GM23338 (cell line): ENCODE measurements at regions not wholly inside any gene's neighbourhood (a gene's known extent, or its start where the extent isn't known, plus 50 kb on each side); places are given as distances from the start of the nearest gene placed in this dataset.

Experiments
- ATAC-seq: fragments of 200-7000 bp; cut with Tn5 transposase; 3 replicates; pipeline ENCODE4 v1.9.1; 2020
- DNase-seq: peaks from one replicate; pipeline ENCODE4 v3.0.0-alpha.2; 2015; ENCODE audit warnings: low spot score
- H2AFZ ChIP-seq: fragments of 200-600 bp; sonication (generic); 2 replicates; pipeline ENCODE4 v1.8.0; 2016; ENCODE audit warnings: antibody characterized with exemption, mild to moderate bottlenecking, moderate library complexity
- H3F3A ChIP-seq: fragments of 200-600 bp; sonication (generic); replicated peaks from 2 replicates; pipeline ENCODE4 v1.8.0; 2017; ENCODE audit warnings: antibody characterized with exemption, mixed run types, low read depth
- H3K27ac ChIP-seq: fragments of 200-600 bp; sonication (generic); 2 replicates; pipeline ENCODE4 v1.6.1; 2016; ENCODE audit warnings: low read depth
- H3K27me3 ChIP-seq: fragments of 200-600 bp; sonication (generic); 2 replicates; pipeline ENCODE4 v1.8.0; 2016; ENCODE audit warnings: mild to moderate bottlenecking, mixed run types, moderate library complexity; ENCODE audit not compliant: insufficient read depth
- H3K36me3 ChIP-seq: fragments of 200-600 bp; sonication (generic); 2 replicates; pipeline ENCODE4 v1.8.0; 2016; ENCODE audit warnings: mild to moderate bottlenecking; ENCODE audit not compliant: insufficient read depth
- H3K4me1 ChIP-seq: fragments of 200-600 bp; sonication (generic); 2 replicates; pipeline ENCODE4 v1.8.0; 2016; ENCODE audit warnings: mild to moderate bottlenecking, moderate library complexity; ENCODE audit not compliant: insufficient read depth
- H3K4me2 ChIP-seq: fragments of 200-600 bp; sonication (generic); 2 replicates; pipeline ENCODE4 v1.7.1; 2017; ENCODE audit warnings: mixed run types
- H3K4me3 ChIP-seq: fragments of 200-600 bp; sonication (generic); 2 replicates; pipeline ENCODE4 v1.6.1; 2016; ENCODE audit warnings: mixed run types
- H3K79me2 ChIP-seq: fragments of 200-600 bp; sonication (generic); replicated peaks from 2 replicates; pipeline ENCODE4 v1.8.0; 2017; ENCODE audit warnings: mild to moderate bottlenecking; ENCODE audit not compliant: insufficient read depth
- H3K9me2 ChIP-seq: fragments of 200-600 bp; sonication (generic); 2 replicates; pipeline ENCODE4 v1.8.0; 2017; ENCODE audit not compliant: insufficient read depth
- H4K20me1 ChIP-seq: fragments of 200-600 bp; sonication (generic); replicated peaks from 2 replicates; pipeline ENCODE4 v1.8.0; 2017; ENCODE audit warnings: mild to moderate bottlenecking; ENCODE audit not compliant: insufficient read depth
- H3K27ac Mint-ChIP-seq: 2 replicates; pipeline ENCODE4 v1.8.0; 2020; ENCODE audit warnings: inconsistent platforms, mild to moderate bottlenecking, moderate library complexity, mixed read lengths
- H3K27me3 Mint-ChIP-seq: 3 replicates; pipeline ENCODE4 v1.8.0; 2022; ENCODE audit warnings: low read depth, mild to moderate bottlenecking, moderate library complexity, mixed read lengths, inconsistent platforms; ENCODE audit not compliant: insufficient read depth, poor library complexity
- H3K36me3 Mint-ChIP-seq: 3 replicates; pipeline ENCODE4 v1.8.0; 2021; ENCODE audit warnings: low read depth, mild to moderate bottlenecking, inconsistent platforms, moderate library complexity, mixed read lengths
- H3K4me1 Mint-ChIP-seq: 3 replicates; pipeline ENCODE4 v1.8.0; 2020; ENCODE audit warnings: mild to moderate bottlenecking, inconsistent platforms, mixed read lengths
- H3K4me3 Mint-ChIP-seq: 3 replicates; pipeline ENCODE4 v1.8.0; 2021; ENCODE audit warnings: moderate library complexity, mild to moderate bottlenecking, inconsistent platforms, mixed read lengths
- H3K9me3 Mint-ChIP-seq: 3 replicates; pipeline ENCODE4 v1.8.0; 2020; ENCODE audit warnings: moderate library complexity, mild to moderate bottlenecking, inconsistent platforms, mixed read lengths
- CREB1 ChIP-seq: fragments of 250-450 bp; sonication (Bioruptor Pico); IDR thresholded peaks from 2 replicates; pipeline ENCODE4 v1.5.0; 2020; ENCODE audit warnings: low read depth, mild to moderate bottlenecking, moderate library complexity
- EZH2 ChIP-seq: fragments of 200-600 bp; sonication (generic); IDR thresholded peaks from one replicate; pipeline ENCODE4 v1.8.0; 2017; ENCODE audit warnings: antibody characterized with exemption, mild to moderate bottlenecking, low read depth; ENCODE audit not compliant: unreplicated experiment
- EZH2phosphoT487 ChIP-seq: fragments of 200-600 bp; sonication (generic); IDR thresholded peaks from one replicate; pipeline ENCODE4 v1.8.1; 2018; ENCODE audit warnings: antibody characterized with exemption; ENCODE audit not compliant: unreplicated experiment
- JUNB ChIP-seq: IDR thresholded peaks from one replicate; pipeline ENCODE4 v1.6.1; 2016; ENCODE audit warnings: antibody characterized with exemption; ENCODE audit not compliant: unreplicated experiment
- NANOG ChIP-seq: IDR thresholded peaks from 2 replicates; pipeline ENCODE4 v1.6.1; 2016; ENCODE audit warnings: antibody characterized with exemption, borderline replicate concordance
- POLR2AphosphoS5 ChIP-seq: IDR thresholded peaks from 2 replicates; pipeline ENCODE4 v1.6.1; 2016; ENCODE audit warnings: antibody characterized with exemption, low read depth
- STAT1 ChIP-seq: IDR thresholded peaks from one replicate; pipeline ENCODE4 v1.6.1; 2016; ENCODE audit warnings: antibody characterized with exemption; ENCODE audit not compliant: unreplicated experiment
- ZNF114 ChIP-seq: fragments of 250-450 bp; sonication (Bioruptor Pico); IDR thresholded peaks from 2 replicates; pipeline ENCODE4 v1.5.0; 2020; ENCODE audit warnings: mild to moderate bottlenecking, moderate library complexity
- ZNF331 ChIP-seq: fragments of 250-450 bp; sonication (Bioruptor Pico); IDR thresholded peaks from 2 replicates; pipeline ENCODE4 v1.5.0; 2020; ENCODE audit warnings: low read depth, mild to moderate bottlenecking, moderate library complexity
- TF ChIP-seq, protein P1 (sequence below): IDR thresholded peaks from one replicate; pipeline ENCODE4 v1.6.1; 2018; ENCODE audit warnings: antibody characterized with exemption; ENCODE audit not compliant: unreplicated experiment
- TF ChIP-seq, protein P2 (sequence below): fragments of 250-450 bp; sonication (Bioruptor Pico); IDR thresholded peaks from 2 replicates; pipeline ENCODE4 v1.5.0; 2020; ENCODE audit warnings: mild to moderate bottlenecking, moderate library complexity
- TF ChIP-seq, protein P3 (sequence below), 2 experiments: fragments of 200-600 bp in 1 of 2; sonication (generic) in 1 of 2; conservative IDR thresholded peaks; 2 replicates each; pipeline versions ENCODE4 v1.5.1 to v1.6.1; 2016 to 2017; ENCODE audit warnings: antibody characterized with exemption in 2 of 2, low read depth in 2 of 2, mild to moderate bottlenecking in 2 of 2, moderate library complexity in 1 of 2
- TF ChIP-seq, protein P4 (sequence below): IDR thresholded peaks from 2 replicates; pipeline ENCODE4 v1.6.1; 2016; ENCODE audit warnings: antibody characterized with exemption

DNA sequence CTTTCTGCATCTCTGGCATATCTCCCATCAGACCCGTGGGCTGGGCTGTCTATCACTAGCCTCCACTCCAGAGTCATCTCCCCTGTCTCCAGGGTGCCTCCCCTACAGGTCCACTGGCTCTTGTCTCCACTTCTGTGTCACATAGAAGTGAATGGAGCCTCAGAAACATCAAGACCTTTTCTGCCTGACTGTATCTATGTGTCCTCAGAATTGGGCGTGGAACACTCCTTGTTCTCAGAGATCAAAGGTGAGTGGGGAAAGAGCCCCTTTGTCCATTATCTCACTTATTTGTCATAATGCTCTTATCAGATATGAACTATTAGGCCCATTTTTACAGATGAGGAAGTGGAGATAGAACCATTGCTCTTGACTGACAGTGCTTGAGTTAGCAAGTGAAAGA, 211.0 kb downstream of the CYRIA start:
- no peaks in the 10 kb centered on the region for H3K4me1 ChIP-seq
- no peaks in the 10 kb centered on the region for H3K9me2 ChIP-seq
- ATAC-seq = no peak
- no peaks in the 10 kb centered on the region for H3K79me2 ChIP-seq
- no peak overlapping the region for H3K4me2 ChIP-seq
- no peaks in the 10 kb centered on the region for H4K20me1 ChIP-seq
- no peak overlapping the region for H3K27ac ChIP-seq
- Mint-ChIP-seq H3K36me3 (no peaks in the 10 kb centered on the region), H3K27ac (no peak overlapping the region), H3K4me1 (peaks cover 3% of the 10 kb centered on the region; the same call in 1 of the 3 replicates), H3K27me3 (no peaks in the 10 kb centered on the region), H3K9me3 (no peaks in the 10 kb centered on the region), H3K4me3 (no peak overlapping the region)
- 0 out of 2 replicates have a peak overlapping the region, but pooled peaks have one; percentile 35 for H2AFZ ChIP-seq
- H3K4me3 ChIP-seq = no peak overlapping the region
- no peaks in the 10 kb centered on the region for H3F3A ChIP-seq
- no peaks in the 10 kb centered on the region for H3K36me3 ChIP-seq
- no peaks in the 10 kb centered on the region for H3K27me3 ChIP-seq
- TF ChIP-seq, protein P1, sequence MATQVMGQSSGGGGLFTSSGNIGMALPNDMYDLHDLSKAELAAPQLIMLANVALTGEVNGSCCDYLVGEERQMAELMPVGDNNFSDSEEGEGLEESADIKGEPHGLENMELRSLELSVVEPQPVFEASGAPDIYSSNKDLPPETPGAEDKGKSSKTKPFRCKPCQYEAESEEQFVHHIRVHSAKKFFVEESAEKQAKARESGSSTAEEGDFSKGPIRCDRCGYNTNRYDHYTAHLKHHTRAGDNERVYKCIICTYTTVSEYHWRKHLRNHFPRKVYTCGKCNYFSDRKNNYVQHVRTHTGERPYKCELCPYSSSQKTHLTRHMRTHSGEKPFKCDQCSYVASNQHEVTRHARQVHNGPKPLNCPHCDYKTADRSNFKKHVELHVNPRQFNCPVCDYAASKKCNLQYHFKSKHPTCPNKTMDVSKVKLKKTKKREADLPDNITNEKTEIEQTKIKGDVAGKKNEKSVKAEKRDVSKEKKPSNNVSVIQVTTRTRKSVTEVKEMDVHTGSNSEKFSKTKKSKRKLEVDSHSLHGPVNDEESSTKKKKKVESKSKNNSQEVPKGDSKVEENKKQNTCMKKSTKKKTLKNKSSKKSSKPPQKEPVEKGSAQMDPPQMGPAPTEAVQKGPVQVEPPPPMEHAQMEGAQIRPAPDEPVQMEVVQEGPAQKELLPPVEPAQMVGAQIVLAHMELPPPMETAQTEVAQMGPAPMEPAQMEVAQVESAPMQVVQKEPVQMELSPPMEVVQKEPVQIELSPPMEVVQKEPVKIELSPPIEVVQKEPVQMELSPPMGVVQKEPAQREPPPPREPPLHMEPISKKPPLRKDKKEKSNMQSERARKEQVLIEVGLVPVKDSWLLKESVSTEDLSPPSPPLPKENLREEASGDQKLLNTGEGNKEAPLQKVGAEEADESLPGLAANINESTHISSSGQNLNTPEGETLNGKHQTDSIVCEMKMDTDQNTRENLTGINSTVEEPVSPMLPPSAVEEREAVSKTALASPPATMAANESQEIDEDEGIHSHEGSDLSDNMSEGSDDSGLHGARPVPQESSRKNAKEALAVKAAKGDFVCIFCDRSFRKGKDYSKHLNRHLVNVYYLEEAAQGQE = no peak
- TF ChIP-seq, protein P2, sequence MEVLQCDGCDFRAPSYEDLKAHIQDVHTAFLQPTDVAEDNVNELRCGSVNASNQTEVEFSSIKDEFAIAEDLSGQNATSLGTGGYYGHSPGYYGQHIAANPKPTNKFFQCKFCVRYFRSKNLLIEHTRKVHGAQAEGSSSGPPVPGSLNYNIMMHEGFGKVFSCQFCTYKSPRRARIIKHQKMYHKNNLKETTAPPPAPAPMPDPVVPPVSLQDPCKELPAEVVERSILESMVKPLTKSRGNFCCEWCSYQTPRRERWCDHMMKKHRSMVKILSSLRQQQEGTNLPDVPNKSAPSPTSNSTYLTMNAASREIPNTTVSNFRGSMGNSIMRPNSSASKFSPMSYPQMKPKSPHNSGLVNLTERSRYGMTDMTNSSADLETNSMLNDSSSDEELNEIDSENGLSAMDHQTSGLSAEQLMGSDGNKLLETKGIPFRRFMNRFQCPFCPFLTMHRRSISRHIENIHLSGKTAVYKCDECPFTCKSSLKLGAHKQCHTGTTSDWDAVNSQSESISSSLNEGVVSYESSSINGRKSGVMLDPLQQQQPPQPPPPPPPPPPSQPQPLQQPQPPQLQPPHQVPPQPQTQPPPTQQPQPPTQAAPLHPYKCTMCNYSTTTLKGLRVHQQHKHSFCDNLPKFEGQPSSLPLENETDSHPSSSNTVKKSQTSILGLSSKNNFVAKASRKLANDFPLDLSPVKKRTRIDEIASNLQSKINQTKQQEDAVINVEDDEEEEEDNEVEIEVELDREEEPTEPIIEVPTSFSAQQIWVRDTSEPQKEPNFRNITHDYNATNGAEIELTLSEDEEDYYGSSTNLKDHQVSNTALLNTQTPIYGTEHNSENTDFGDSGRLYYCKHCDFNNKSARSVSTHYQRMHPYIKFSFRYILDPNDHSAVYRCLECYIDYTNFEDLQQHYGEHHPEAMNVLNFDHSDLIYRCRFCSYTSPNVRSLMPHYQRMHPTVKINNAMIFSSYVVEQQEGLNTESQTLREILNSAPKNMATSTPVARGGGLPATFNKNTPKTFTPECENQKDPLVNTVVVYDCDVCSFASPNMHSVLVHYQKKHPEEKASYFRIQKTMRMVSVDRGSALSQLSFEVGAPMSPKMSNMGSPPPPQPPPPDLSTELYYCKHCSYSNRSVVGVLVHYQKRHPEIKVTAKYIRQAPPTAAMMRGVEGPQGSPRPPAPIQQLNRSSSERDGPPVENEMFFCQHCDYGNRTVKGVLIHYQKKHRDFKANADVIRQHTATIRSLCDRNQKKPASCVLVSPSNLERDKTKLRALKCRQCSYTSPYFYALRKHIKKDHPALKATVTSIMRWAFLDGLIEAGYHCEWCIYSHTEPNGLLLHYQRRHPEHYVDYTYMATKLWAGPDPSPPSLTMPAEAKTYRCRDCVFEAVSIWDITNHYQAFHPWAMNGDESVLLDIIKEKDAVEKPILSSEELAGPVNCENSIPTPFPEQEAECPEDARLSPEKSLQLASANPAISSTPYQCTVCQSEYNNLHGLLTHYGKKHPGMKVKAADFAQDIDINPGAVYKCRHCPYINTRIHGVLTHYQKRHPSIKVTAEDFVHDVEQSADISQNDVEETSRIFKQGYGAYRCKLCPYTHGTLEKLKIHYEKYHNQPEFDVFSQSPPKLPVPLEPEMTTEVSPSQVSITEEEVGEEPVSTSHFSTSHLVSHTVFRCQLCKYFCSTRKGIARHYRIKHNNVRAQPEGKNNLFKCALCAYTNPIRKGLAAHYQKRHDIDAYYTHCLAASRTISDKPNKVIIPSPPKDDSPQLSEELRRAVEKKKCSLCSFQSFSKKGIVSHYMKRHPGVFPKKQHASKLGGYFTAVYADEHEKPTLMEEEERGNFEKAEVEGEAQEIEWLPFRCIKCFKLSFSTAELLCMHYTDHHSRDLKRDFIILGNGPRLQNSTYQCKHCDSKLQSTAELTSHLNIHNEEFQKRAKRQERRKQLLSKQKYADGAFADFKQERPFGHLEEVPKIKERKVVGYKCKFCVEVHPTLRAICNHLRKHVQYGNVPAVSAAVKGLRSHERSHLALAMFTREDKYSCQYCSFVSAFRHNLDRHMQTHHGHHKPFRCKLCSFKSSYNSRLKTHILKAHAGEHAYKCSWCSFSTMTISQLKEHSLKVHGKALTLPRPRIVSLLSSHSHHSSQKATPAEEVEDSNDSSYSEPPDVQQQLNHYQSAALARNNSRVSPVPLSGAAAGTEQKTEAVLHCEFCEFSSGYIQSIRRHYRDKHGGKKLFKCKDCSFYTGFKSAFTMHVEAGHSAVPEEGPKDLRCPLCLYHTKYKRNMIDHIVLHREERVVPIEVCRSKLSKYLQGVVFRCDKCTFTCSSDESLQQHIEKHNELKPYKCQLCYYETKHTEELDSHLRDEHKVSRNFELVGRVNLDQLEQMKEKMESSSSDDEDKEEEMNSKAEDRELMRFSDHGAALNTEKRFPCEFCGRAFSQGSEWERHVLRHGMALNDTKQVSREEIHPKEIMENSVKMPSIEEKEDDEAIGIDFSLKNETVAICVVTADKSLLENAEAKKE (CRISPR knock-in tag) = no peak
- TF ChIP-seq ZNF331 (CRISPR knock-in tag) (no peak), EZH2phosphoT487 (no peak), ZNF114 (no peak), CREB1 (no peak), POLR2AphosphoS5 (no peak), NANOG (no peak), EZH2 (no peak), JUNB (no peak), STAT1 (no peak)
- TF ChIP-seq, protein P3, sequence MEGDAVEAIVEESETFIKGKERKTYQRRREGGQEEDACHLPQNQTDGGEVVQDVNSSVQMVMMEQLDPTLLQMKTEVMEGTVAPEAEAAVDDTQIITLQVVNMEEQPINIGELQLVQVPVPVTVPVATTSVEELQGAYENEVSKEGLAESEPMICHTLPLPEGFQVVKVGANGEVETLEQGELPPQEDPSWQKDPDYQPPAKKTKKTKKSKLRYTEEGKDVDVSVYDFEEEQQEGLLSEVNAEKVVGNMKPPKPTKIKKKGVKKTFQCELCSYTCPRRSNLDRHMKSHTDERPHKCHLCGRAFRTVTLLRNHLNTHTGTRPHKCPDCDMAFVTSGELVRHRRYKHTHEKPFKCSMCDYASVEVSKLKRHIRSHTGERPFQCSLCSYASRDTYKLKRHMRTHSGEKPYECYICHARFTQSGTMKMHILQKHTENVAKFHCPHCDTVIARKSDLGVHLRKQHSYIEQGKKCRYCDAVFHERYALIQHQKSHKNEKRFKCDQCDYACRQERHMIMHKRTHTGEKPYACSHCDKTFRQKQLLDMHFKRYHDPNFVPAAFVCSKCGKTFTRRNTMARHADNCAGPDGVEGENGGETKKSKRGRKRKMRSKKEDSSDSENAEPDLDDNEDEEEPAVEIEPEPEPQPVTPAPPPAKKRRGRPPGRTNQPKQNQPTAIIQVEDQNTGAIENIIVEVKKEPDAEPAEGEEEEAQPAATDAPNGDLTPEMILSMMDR (conservative IDR thresholded peaks at IDR 0.05; ENCODE audit: low read depth in 2 of 2) = no peak
- TF ChIP-seq, protein P4, sequence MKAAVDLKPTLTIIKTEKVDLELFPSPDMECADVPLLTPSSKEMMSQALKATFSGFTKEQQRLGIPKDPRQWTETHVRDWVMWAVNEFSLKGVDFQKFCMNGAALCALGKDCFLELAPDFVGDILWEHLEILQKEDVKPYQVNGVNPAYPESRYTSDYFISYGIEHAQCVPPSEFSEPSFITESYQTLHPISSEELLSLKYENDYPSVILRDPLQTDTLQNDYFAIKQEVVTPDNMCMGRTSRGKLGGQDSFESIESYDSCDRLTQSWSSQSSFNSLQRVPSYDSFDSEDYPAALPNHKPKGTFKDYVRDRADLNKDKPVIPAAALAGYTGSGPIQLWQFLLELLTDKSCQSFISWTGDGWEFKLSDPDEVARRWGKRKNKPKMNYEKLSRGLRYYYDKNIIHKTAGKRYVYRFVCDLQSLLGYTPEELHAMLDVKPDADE = no peak
- DNase-seq = no peak
